ENCODE measurements at regions not wholly inside any gene's neighbourhood (a gene's known extent, or its start where the extent isn't known, plus 50 kb on each side); places are given as distances from the start of the nearest gene placed in this dataset.

DNA sequence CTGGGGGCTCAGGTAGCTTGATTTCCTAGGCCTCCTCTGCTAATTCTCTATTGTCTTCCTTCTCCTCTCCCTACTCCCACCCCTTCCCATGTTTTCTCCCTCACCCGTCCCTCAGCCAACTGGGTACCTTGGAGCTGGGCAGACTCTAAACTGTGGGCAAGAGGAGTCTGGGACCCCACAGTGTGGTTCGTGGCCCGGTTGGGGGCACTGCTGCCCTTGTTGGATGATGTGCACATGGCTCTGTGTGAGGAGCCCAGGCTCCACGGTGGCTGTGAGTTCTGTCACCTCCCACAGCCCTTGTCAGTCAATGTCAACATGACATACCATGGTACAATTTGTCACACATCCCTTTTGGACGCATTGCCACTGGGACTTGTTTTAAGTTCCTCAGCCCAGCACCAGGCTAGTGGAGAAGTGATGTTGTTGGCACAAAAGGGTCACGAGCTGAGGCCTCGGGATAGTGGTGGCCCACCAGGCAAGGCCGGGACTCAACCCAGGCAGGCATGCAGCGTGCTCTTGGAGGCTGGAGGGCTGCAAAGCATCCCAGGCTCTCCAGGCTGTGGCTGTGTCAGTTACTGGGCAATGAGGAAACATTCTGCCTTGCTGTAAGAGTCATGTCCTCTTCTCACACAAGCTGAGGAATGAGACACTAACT, 142.3 kb downstream of the TLE3 start:
- no peak for DNase-seq (ENCODE audit: low read depth in 2 of 3, low spot score in 2 of 3)

- DNase-seq (ENCODE audit: low read depth in 2 of 3, low spot score in 2 of 3) = no peak
These were observed 141.3 kb downstream of the TLE3 start for GRCh38 chr15:69956417-69956816.

DNA sequence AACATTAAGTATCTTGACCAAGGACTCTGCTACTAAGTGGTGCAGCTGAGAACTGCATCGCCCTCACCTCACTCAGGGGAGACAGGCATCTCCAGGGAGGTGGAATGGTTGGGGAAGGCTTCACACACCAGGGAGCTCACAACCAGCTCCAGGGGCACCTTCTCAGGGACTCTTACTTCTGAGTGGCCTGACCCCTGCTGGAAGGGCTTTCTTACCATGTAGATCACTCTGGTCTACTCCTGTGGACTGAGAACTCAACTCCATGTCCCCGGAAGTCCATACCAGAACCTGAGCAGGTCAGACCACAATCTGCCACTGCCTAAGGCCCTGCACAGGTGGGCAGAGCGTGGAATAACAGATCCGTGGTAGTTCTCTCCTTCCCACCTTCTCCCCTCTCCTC, 140.5 kb downstream of the TLE3 start:
- DNase-seq (ENCODE audit: low read depth in 2 of 3, low spot score in 2 of 3) = no peak

- no peak for DNase-seq (ENCODE audit: low read depth in 2 of 3, low spot score in 2 of 3)
These were observed 139.1 kb downstream of the TLE3 start for GRCh38 chr15:69958496-69959084.

DNA sequence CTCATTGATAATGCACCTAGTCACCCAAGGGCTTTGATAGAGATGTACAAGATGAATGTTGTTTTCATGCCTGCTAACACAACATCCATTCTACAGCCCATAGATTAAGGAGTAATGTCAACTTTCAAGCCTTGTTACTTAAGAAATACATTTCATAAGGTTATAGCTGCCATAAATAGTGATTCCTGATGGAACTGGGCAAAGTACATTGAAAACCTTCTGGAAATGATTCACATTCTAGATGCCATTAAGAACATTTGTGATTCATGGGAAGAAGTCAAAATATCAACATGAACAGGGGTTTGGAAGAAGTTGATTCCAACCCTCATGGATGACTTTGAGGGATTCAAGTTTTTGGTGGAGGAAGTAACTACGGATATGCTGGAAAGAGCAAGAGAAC, 135.2 kb downstream of the TLE3 start:
- no peak for DNase-seq (ENCODE audit: low read depth in 2 of 3, low spot score in 2 of 3)

GRCh38 chr15:69963385-69963784, 134.3 kb downstream of the TLE3 start:
- DNase-seq (ENCODE audit: low read depth in 2 of 3, low spot score in 2 of 3) = no peak

- no peak for DNase-seq (ENCODE audit: low read depth in 2 of 3, low spot score in 2 of 3)
These were observed 125.9 kb downstream of the TLE3 start for GRCh38 chr15:69971771-69972170.

DNA sequence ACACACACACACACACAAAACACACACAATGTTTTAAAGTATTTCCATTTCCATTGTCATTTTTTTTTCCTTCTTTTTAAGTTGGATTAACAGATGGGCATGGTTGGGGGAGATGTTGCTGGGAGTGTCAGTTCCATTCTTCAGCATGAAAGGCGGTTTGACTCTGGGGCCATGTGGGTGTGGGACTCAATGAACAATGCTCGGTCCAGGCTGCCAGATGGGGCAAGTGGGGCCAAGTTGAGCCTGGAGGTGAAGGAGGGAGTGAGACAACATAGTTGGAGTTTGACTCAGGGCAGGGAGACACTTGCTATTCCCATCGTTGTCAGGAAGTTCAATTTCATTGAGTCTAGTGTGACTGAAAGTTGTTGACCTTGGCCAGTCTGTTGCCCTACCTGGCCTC, 125.3 kb downstream of the TLE3 start:
- DNase-seq (ENCODE audit: low read depth in 2 of 3, low spot score in 2 of 3) = no peak

- peak in 2 of 3 donors; percentile 35 to 67 for DNase-seq (ENCODE audit: low read depth in 2 of 3, low spot score in 2 of 3)
These were observed 124.5 kb downstream of the TLE3 start for GRCh38 chr15:69973102-69973714.

DNA sequence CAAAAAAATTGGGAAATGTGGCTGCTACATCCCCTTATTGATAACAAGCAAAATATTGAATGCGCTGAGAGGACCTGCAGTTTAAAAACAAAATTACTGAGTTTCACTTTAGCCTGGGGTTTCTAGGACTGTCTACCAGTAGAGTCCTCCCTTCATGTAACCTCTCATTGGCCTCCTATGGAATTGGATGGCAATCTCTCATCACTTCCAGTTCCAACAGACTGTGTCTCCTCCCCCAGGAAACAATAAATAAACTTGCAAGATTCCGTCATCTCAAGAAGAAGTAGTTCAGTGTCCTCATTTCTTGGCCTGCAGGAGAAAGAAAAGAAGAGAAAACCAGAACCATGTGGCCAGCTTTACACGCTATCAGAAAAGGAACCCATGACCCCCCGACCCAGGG, 123.8 kb downstream of the TLE3 start:
- DNase-seq (ENCODE audit: low read depth in 2 of 3, low spot score in 2 of 3) = no peak

DNA sequence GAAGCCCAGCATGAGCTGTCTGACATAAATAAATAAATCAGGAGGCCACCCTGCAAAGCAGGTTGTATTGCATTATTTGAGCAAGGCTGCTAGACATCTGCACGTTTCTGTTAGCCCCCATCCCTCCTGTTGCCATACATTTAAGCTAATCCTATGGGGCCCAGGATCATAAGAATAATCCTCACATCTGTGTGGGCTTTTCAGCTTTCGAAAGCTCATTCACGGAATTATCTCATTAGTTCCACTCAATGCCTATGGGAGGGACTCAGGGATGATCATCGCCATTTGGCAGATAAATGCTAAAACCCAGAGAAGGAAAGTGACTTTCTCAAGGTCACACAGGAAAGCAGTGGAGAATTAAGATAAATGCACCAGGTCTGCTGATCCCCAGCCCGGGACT, 123.4 kb downstream of the TLE3 start:
- no peak for DNase-seq (ENCODE audit: low read depth in 2 of 3, low spot score in 2 of 3)

- peak; percentile 24 to 86 (median 63) for DNase-seq (ENCODE audit: low read depth in 2 of 3, low spot score in 2 of 3)
These were observed 121.2 kb downstream of the TLE3 start for GRCh38 chr15:69976366-69976994.

DNA sequence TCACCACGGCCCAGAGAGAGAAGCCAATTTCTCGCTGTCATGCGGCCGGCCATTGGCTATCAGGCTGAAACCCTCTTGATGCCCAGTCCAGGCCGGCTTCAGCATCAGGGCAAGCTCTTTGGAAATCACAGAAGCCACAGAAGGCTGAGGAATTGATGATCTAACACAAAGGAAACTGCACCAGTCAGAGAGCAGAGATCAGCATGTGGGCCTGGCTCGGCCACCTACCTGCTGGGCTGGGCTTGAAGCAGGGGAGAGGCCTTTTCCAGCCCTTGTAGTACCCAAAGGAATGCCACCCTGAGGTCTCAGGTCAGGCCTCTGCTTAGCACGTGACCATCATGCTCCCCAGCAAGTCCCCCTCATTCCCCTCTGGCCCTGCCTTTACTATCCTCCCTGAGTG, 119.1 kb downstream of the TLE3 start:
- no peak for DNase-seq (ENCODE audit: low read depth in 2 of 3, low spot score in 2 of 3)

DNA sequence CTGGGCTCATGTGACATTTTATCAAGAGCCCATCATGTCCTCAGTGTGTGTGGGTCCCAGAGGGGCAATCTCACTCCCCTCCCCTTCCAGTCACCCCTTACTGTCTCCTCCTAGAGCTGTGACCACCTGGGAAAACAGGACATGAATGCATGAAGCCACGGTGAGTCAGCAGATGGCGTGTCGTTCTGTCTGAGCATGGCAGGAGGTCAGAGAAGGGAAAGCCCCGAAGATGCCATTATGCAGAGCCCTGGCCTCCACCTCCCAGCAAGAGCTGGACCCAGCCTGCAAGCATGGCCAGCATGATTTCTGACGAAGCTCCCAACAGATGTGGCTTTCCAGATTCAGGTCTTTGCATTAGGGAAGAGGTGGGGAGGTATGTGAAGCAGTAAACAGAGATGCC, 118.5 kb downstream of the TLE3 start:
- DNase-seq (ENCODE audit: low read depth in 2 of 3, low spot score in 2 of 3) = peak in 1 of 3 donors; percentile 12

DNA sequence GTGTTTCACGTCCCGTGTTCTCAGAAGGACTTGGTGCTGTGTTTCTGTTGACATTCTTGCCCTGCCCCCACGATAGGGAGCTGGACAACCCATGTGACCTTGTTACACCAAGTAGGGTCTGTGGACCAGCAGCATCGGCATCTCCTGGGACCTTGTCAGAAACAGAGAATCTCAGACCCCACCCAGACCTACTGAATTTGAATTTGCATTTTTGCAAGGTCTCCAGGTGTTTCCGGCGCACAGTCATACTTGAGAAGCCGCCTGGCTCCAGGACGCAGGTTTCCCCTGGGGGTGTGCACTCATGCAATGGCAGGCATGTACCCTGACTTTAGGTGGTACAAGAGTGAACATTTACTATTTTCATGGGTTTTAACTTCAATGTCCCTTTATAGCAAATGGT, 117.9 kb downstream of the TLE3 start:
- no peak for DNase-seq (ENCODE audit: low read depth in 2 of 3, low spot score in 2 of 3)

- no peak for DNase-seq (ENCODE audit: low read depth in 2 of 3, low spot score in 2 of 3)
These were observed 117.2 kb downstream of the TLE3 start for GRCh38 chr15:69980341-69981059.

- DNase-seq (ENCODE audit: low read depth in 2 of 3, low spot score in 2 of 3) = no peak
These were observed 115.7 kb downstream of the TLE3 start for GRCh38 chr15:69982037-69982436.

DNA sequence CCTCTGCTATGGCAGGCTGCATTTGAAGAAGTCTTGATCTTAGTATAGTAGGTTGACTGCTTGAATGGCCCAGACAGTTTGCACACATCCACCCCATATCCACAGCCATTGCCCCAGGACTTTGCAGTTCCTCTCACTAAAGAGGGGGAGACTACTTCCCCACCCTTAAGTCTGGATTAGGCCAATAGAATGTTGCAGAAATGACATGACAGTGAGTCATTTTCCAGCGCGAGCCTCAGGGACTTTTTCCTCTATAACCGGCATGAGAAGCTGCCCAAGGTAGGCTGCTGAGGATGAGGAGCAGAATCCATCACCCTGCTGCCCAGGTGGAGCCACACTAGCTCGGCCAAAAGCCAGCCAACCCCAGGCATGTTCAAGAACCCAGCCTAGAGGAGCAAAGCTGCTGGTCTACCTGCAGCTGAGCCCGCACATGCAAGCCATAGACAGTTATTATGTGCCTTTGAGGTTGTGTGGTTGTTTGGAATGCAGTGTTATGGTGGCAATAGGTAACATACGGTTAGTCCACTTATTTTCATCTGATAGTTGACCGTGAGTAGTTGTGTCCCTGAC, 113.9 kb downstream of the TLE3 start:
- DNase-seq (ENCODE audit: low read depth in 2 of 3, low spot score in 2 of 3) = no peak

DNA sequence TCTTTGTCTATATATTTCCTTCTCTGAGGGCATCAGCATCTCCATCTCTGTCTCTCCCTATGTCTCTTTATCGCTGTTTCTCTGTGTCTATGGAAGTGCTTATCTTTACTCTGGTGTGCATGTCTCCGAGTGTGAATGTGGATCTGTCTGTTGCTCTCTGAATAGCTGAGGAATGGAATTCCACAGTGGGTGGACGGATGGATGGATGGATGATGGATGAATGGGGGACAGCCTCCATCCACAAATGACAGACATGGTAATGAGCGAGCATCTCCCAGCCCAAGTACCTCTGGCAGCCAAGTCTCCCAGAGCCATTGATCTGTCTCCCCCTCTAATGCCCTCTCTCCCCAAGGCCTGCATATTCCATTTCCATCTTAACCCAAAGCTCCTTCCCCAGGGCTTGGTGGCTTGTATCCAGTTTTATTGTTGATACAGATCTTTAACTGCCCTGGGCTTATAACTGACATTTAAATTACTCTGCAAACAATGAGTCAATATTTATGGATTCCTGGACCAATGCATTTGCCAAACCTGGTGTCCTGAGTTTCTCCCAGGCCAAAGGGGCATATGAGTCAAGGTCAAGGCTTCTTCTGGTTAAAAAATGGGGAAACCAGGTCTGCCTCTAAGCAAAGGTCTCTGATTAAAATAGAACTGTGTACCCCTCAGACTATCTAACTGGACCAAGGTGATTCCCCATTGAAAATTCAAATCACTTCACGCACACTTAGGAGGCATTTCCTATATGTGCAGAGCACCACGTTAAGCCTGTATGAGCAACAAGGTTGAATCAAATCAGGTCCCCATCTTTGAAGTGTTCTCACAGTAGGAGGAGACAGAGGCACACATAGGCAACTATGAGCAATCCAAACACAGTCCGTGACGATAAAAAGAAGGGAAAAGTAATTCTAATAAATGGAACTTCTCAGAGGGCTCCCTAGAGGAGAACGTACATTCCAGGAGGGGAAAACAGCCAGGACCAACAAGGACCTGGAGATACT, 109.9 kb downstream of the TLE3 start:
- DNase-seq (ENCODE audit: low read depth in 2 of 3, low spot score in 2 of 3) = no peak
